ENCODE measurements at regions not wholly inside any gene's neighbourhood (a gene's known extent, or its start where the extent isn't known, plus 50 kb on each side); places are given as distances from the start of the nearest gene placed in this dataset.

- BruUV-seq (replicated peaks): no TSS peak
- no peaks in the 10 kb centered on the region for H3K36me3 ChIP-seq (ENCODE audit: control insufficient read depth, insufficient read depth, low read length)
- no peak overlapping the region for H3K4me3 Mint-ChIP-seq (ENCODE audit: unreplicated experiment)
- POLR2A ChIA-PET: no interaction called here
- CTCF ChIA-PET: no interaction called here
- no peaks in the 10 kb centered on the region for H3K9me3 Mint-ChIP-seq (ENCODE audit: unreplicated experiment)
- H3K36me3 Mint-ChIP-seq (ENCODE audit: insufficient read depth, unreplicated experiment): no peaks in the 10 kb centered on the region
- intact Hi-C loops (cut with micrococcal nuclease; ENCODE audit: unreplicated experiment): loop anchor here (5.0 kb wide), 2 partner anchors 58 to 67 kb away; no protein-coding TSS in a partner anchor
- H3K4me1 ChIP-seq: peaks cover 16% of the 10 kb centered on the region; the same call in 1 of the 2 replicates
- peak; percentile 18 to 35 for TF ChIP-seq CTCF (IDR thresholded peaks at IDR 0.05; ENCODE audit: insufficient read depth in 1 of 2, low read depth in 1 of 2, low read length in 1 of 2, severe bottlenecking in 1 of 2, unreplicated experiment in 1 of 2)
- H3K9me3 ChIP-seq: no peaks in the 10 kb centered on the region
- peak overlapping the region; percentile 22 for H3K27ac Mint-ChIP-seq (ENCODE audit: unreplicated experiment)
- H3K27me3 ChIP-seq (replicated peaks; ENCODE audit: control insufficient read depth, insufficient read depth, low read length): no peaks in the 10 kb centered on the region
- DNase-seq: peak; percentile 29 to 60
- no peaks in the 10 kb centered on the region for H3K27me3 Mint-ChIP-seq (ENCODE audit: insufficient read depth, unreplicated experiment)
- peaks cover 9% of the 10 kb centered on the region for H3K4me1 Mint-ChIP-seq (ENCODE audit: low read depth, unreplicated experiment)
- no peak overlapping the region for H3K4me3 ChIP-seq (ENCODE audit: low read depth, low read length)
Observed at GRCh38 chr3:161854232-161854771, 357.7 kb downstream of the OTOL1 start.

GRCh38 chr3:161859057-161859456 lies 362.4 kb downstream of the OTOL1 start:
- Mint-ChIP-seq H3K9me3 (ENCODE audit: unreplicated experiment) (no peaks in the 10 kb centered on the region), H3K4me1 (ENCODE audit: low read depth, unreplicated experiment) (no peaks in the 10 kb centered on the region), H3K27ac (ENCODE audit: unreplicated experiment) (no peak overlapping the region), H3K27me3 (ENCODE audit: insufficient read depth, unreplicated experiment) (no peaks in the 10 kb centered on the region), H3K4me3 (ENCODE audit: unreplicated experiment) (no peak overlapping the region), H3K36me3 (ENCODE audit: insufficient read depth, unreplicated experiment) (no peaks in the 10 kb centered on the region)
- intact Hi-C loops (cut with micrococcal nuclease; ENCODE audit: unreplicated experiment): no loop called here
- ChIA-PET CTCF (no interaction called here), POLR2A (no interaction called here)
- Histone ChIP-seq H3K36me3 (ENCODE audit: control insufficient read depth, insufficient read depth, low read length) (no peaks in the 10 kb centered on the region), H3K27me3 (replicated peaks; ENCODE audit: control insufficient read depth, insufficient read depth, low read length) (no peaks in the 10 kb centered on the region), H3K4me1 (peaks cover 7% of the 10 kb centered on the region; the same call in 1 of the 2 replicates), H3K9me3 (no peaks in the 10 kb centered on the region), H3K4me3 (ENCODE audit: low read depth, low read length) (no peak overlapping the region)
- DNase-seq: no peak
- BruUV-seq (replicated peaks): no TSS peak
- TF ChIP-seq CTCF (IDR thresholded peaks at IDR 0.05; ENCODE audit: insufficient read depth in 1 of 2, low read depth in 1 of 2, low read length in 1 of 2, severe bottlenecking in 1 of 2, unreplicated experiment in 1 of 2): no peak

- Mint-ChIP-seq H3K4me1 (ENCODE audit: low read depth, unreplicated experiment) (no peaks in the 10 kb centered on the region), H3K27me3 (ENCODE audit: insufficient read depth, unreplicated experiment) (peaks cover 2% of the 10 kb centered on the region), H3K36me3 (ENCODE audit: insufficient read depth, unreplicated experiment) (no peaks in the 10 kb centered on the region), H3K27ac (ENCODE audit: unreplicated experiment) (no peak overlapping the region), H3K9me3 (ENCODE audit: unreplicated experiment) (no peaks in the 10 kb centered on the region), H3K4me3 (ENCODE audit: unreplicated experiment) (no peak overlapping the region)
- TF ChIP-seq CTCF (IDR thresholded peaks at IDR 0.05; ENCODE audit: insufficient read depth in 1 of 2, low read depth in 1 of 2, low read length in 1 of 2, severe bottlenecking in 1 of 2, unreplicated experiment in 1 of 2): no peak
- Histone ChIP-seq H3K36me3 (ENCODE audit: control insufficient read depth, insufficient read depth, low read length) (no peaks in the 10 kb centered on the region), H3K4me1 (no peaks in the 10 kb centered on the region), H3K9me3 (no peaks in the 10 kb centered on the region), H3K27me3 (replicated peaks; ENCODE audit: control insufficient read depth, insufficient read depth, low read length) (no peaks in the 10 kb centered on the region), H3K4me3 (ENCODE audit: low read depth, low read length) (no peak overlapping the region)
- no peak for DNase-seq
- no TSS peak for BruUV-seq (replicated peaks)
- CTCF ChIA-PET: no interaction called here
- POLR2A ChIA-PET: no interaction called here
- intact Hi-C loops (cut with micrococcal nuclease; ENCODE audit: unreplicated experiment): no loop called here
Observed at GRCh38 chr3:161859865-161860450, 363.4 kb downstream of the OTOL1 start.
